ENCODE measurements at regions not wholly inside any gene's neighbourhood (a gene's known extent, or its start where the extent isn't known, plus 50 kb on each side); places are given as distances from the start of the nearest gene placed in this dataset.

DNA sequence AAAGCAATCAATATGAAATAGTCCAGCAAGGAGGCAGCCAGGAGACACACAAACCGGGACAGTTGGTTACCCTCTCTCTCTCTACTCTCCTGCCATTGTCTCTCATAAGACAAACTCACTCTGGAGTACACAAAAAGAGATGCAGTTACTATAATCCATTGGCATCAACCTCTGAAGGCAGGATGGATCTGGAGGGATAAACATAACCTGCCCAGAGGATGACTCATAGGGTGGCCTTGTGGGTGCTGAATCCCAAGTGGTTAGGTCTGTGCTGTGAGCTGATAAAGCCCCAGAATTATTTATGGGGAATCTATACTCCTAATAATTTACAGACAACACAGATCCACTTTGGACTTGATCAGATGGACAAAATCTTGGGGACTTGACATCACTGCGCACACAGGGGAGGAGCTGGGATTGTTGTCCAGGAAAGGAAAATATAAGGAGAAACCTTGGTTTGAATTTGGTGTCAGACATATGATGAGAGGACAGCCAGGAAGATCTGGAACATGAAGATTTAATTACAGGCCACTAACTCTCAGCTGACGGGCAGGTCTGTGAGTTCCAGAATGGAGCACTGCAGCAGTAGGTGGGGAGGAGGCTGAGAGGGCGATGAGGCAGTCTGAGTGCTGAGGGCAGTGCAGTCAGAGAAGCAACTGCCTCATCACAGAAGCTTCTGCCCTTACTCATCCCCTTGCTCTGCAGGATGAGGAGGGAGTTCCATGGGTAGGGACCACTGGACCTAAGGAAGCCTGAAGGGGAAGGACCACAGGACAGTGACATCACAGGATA lies 113.9 kb upstream of the PRSS58 start:
- Histone ChIP-seq H3K9me3 (no peaks in the 10 kb centered on the region), H3K27ac (no peak overlapping the region), H3K4me1 (replicated peaks) (no peaks in the 10 kb centered on the region), H3K27me3 (replicated peaks; ENCODE audit: insufficient read depth) (no peaks in the 10 kb centered on the region), H3K4me3 (no peak overlapping the region), H3K36me3 (no peaks in the 10 kb centered on the region)
- intact Hi-C loops (cut with DNase I) = no loop called here
- DNase-seq (ENCODE audit: low spot score) = no peak
- WGBS = 80% methylated on average over 4 of the region's 4 CpGs
- TF ChIP-seq, protein P1, sequence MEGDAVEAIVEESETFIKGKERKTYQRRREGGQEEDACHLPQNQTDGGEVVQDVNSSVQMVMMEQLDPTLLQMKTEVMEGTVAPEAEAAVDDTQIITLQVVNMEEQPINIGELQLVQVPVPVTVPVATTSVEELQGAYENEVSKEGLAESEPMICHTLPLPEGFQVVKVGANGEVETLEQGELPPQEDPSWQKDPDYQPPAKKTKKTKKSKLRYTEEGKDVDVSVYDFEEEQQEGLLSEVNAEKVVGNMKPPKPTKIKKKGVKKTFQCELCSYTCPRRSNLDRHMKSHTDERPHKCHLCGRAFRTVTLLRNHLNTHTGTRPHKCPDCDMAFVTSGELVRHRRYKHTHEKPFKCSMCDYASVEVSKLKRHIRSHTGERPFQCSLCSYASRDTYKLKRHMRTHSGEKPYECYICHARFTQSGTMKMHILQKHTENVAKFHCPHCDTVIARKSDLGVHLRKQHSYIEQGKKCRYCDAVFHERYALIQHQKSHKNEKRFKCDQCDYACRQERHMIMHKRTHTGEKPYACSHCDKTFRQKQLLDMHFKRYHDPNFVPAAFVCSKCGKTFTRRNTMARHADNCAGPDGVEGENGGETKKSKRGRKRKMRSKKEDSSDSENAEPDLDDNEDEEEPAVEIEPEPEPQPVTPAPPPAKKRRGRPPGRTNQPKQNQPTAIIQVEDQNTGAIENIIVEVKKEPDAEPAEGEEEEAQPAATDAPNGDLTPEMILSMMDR (IDR thresholded peaks at IDR 0.05) = no peak
- no peak for TF ChIP-seq POLR2A (IDR thresholded peaks at IDR 0.05)

GRCh38 chr7:142365410-142365842 lies 107.6 kb upstream of the PRSS58 start:
- no peaks in the 10 kb centered on the region for H3K27me3 ChIP-seq (replicated peaks; ENCODE audit: insufficient read depth)
- no peaks in the 10 kb centered on the region for H3K36me3 ChIP-seq
- WGBS = 100% methylated on average over 2 of the region's 2 CpGs
- no peak for DNase-seq (ENCODE audit: low spot score)
- no peak overlapping the region for H3K27ac ChIP-seq
- TF ChIP-seq POLR2A (IDR thresholded peaks at IDR 0.05) (no peak), POLR2AphosphoS5 (IDR thresholded peaks at IDR 0.05) (no peak)
- TF ChIP-seq, protein P1 (IDR thresholded peaks at IDR 0.05) = no peak
- intact Hi-C loops (cut with DNase I) = no loop called here
- H3K4me3 ChIP-seq = no peak overlapping the region
- H3K4me1 ChIP-seq (replicated peaks) = no peaks in the 10 kb centered on the region
- H3K9me3 ChIP-seq = no peaks in the 10 kb centered on the region

DNA sequence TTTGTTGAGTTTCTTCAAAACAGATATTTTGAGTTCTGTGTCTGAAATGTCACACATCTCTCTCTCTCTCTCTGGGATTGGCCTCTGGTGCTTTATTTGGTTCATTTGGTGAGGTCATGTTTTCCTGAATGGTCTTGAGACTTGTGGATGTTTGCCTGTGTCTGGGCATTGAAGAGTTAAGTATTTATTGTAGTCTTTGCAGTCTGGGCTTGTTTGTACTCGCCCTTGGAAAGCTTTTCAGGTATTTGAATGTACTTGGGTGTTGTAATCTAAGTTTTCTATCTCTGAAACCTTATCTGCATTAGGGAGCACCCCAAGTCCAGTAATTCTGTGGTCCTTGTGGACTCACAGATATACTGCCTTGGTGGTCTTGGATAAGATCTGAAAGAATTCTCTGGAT lies 106.7 kb upstream of the PRSS58 start:
- H3K4me3 ChIP-seq = no peak overlapping the region
- no peaks in the 10 kb centered on the region for H3K27me3 ChIP-seq (replicated peaks; ENCODE audit: insufficient read depth)
- no peaks in the 10 kb centered on the region for H3K9me3 ChIP-seq
- H3K36me3 ChIP-seq = no peaks in the 10 kb centered on the region
- 27% methylated on average over 1 of the region's 1 CpG for WGBS
- DNase-seq (ENCODE audit: low spot score) = no peak
- H3K4me1 ChIP-seq (replicated peaks) = no peaks in the 10 kb centered on the region
- no peak overlapping the region for H3K27ac ChIP-seq
- intact Hi-C loops (cut with DNase I) = no loop called here
- TF ChIP-seq, protein P1 (IDR thresholded peaks at IDR 0.05) = no peak
- TF ChIP-seq POLR2A (IDR thresholded peaks at IDR 0.05) (no peak), POLR2AphosphoS5 (IDR thresholded peaks at IDR 0.05) (no peak)

- 93% methylated on average over 3 of the region's 3 CpGs for WGBS
- TF ChIP-seq POLR2A (IDR thresholded peaks at IDR 0.05) = no peak
- TF ChIP-seq, protein P1 (IDR thresholded peaks at IDR 0.05) = no peak
- TF ChIP-seq POLR2AphosphoS5 (IDR thresholded peaks at IDR 0.05) = no peak
- H3K27me3 ChIP-seq (replicated peaks; ENCODE audit: insufficient read depth) = no peaks in the 10 kb centered on the region
- no peak overlapping the region for H3K27ac ChIP-seq
- no peaks in the 10 kb centered on the region for H3K9me3 ChIP-seq
- intact Hi-C loops (cut with DNase I) = no loop called here
- DNase-seq (ENCODE audit: low spot score) = no peak
- no peaks in the 10 kb centered on the region for H3K4me1 ChIP-seq (replicated peaks)
- no peaks in the 10 kb centered on the region for H3K36me3 ChIP-seq
- no peak overlapping the region for H3K4me3 ChIP-seq
These were observed 104.5 kb upstream of the PRSS58 start for GRCh38 chr7:142362349-142362748.

- intact Hi-C loops (cut with DNase I) = no loop called here
- TF ChIP-seq POLR2A (IDR thresholded peaks at IDR 0.05) (no peak), POLR2AphosphoS5 (IDR thresholded peaks at IDR 0.05) (no peak)
- TF ChIP-seq, protein P1 (IDR thresholded peaks at IDR 0.05) = no peak
- Histone ChIP-seq H3K27ac (no peak overlapping the region), H3K4me1 (replicated peaks) (no peaks in the 10 kb centered on the region), H3K4me3 (no peak overlapping the region), H3K36me3 (no peaks in the 10 kb centered on the region), H3K27me3 (replicated peaks; ENCODE audit: insufficient read depth) (no peaks in the 10 kb centered on the region), H3K9me3 (no peaks in the 10 kb centered on the region)
- WGBS = 67% methylated on average over 8 of the region's 8 CpGs
- DNase-seq (ENCODE audit: low spot score) = no peak
These were observed 101.9 kb upstream of the PRSS58 start for GRCh38 chr7:142359694-142360279.
